Endothelial cell of umbilical vein (primary cell): ENCODE measurements at regions not wholly inside any gene's neighbourhood (a gene's known extent, or its start where the extent isn't known, plus 50 kb on each side); places are given as distances from the start of the nearest gene placed in this dataset.
A peak's percentile ranks its signal among the peaks of the same experiment; 100 is the strongest.

Experiments
- BruUV-seq: library from RNA; stranded (reverse); fragments of 400-500 nt; replicated peaks from 2 replicates; lab custom pipeline; 2021; lab: Mats Ljungman, UMichigan
- CTCF ChIA-PET: fragments of 300-600, 350-600 bp; sonication (Branson Sonifier 250); formaldehyde crosslinking; loops from one replicate; lab custom pipeline; 2021; ENCODE audit warnings: antibody characterized with exemption, inconsistent platforms; lab: Charles Lee
- POLR2A ChIA-PET: fragments of 300-600, 350-600 bp; sonication (Branson Sonifier 250); formaldehyde crosslinking; loops from one replicate; lab custom pipeline; 2021; ENCODE audit warnings: antibody characterized with exemption, inconsistent platforms; lab: Charles Lee
- DNase-seq: peaks from one replicate; pipeline ENCODE4 v3.0.0-alpha.2; 2011; ENCODE audit warnings: low read depth, low spot score
- FAIRE-seq: peaks from 2 replicates; lab custom pipeline; 2011; peaks lifted over from hg19 to GRCh38; lab: Jason Lieb, UNC
- H2AFZ ChIP-seq: 2 replicates; pipeline ENCODE4 v1.6.0; 2012; ENCODE audit warnings: low read depth, low read length, control low read depth, inconsistent platforms
- H3K27ac ChIP-seq: 2 replicates; pipeline ENCODE4 v1.5.1; 2011; ENCODE audit warnings: low read depth, mild to moderate bottlenecking, control low read depth, low read length, moderate library complexity; ENCODE audit not compliant: insufficient read depth
- H3K27me3 ChIP-seq, 2 experiments: 2 replicates each; pipeline versions ENCODE4 v1.6.0 to v1.6.1; 2011; ENCODE audit warnings: low read length in 2 of 2, mixed read lengths in 1 of 2; ENCODE audit not compliant: control insufficient read depth in 2 of 2, insufficient read depth in 2 of 2
- H3K36me3 ChIP-seq, 2 experiments: 2 replicates in 1 of 2; 3 replicates in 1 of 2; pipeline ENCODE4 v1.5.1; 2011; ENCODE audit warnings: low read length in 2 of 2, mild to moderate bottlenecking in 1 of 2, moderate library complexity in 1 of 2; ENCODE audit not compliant: control insufficient read depth in 2 of 2, insufficient read depth in 2 of 2; ENCODE audit errors: extremely low read depth in 1 of 2
- H3K4me1 ChIP-seq: 3 replicates; pipeline ENCODE4 v1.5.1; 2011; ENCODE audit warnings: mild to moderate bottlenecking, low read length; ENCODE audit not compliant: control insufficient read depth, insufficient read depth; ENCODE audit errors: extremely low read depth
- H3K4me2 ChIP-seq: 2 replicates; pipeline ENCODE4 v1.6.1; 2011; ENCODE audit warnings: low read length, control low read depth, mixed read lengths; ENCODE audit not compliant: insufficient read depth
- H3K4me3 ChIP-seq, 3 experiments: fragments of 200-600 bp in 1 of 3; sonication (generic), shearing (Covaris generic) in 1 of 3; replicated peaks in 1 of 3; 2 replicates each; pipeline ENCODE4 v1.5.1; 2011 to 2016; ENCODE audit warnings: control low read depth in 3 of 3, low read length in 3 of 3, mild to moderate bottlenecking in 2 of 3, inconsistent platforms in 1 of 3, low read depth in 1 of 3, moderate library complexity in 1 of 3; ENCODE audit not compliant: insufficient read depth in 1 of 3
- H3K79me2 ChIP-seq: 2 replicates; pipeline ENCODE4 v1.6.0; 2012; ENCODE audit warnings: low read length, inconsistent platforms; ENCODE audit not compliant: control insufficient read depth, insufficient read depth
- H3K9ac ChIP-seq: replicated peaks from 2 replicates; pipeline ENCODE3; 2011; ENCODE audit warnings: low read length, control low read depth; ENCODE audit not compliant: insufficient read depth; ENCODE audit errors: extremely low read depth
- H3K9me1 ChIP-seq: replicated peaks from 3 replicates; pipeline ENCODE4 v1.6.0; 2011; ENCODE audit warnings: mild to moderate bottlenecking, low read length; ENCODE audit not compliant: control insufficient read depth, insufficient read depth; ENCODE audit errors: extremely low read depth
- H3K9me3 ChIP-seq: replicated peaks from 2 replicates; pipeline ENCODE4 v1.5.1; 2012; ENCODE audit warnings: low read length, inconsistent platforms; ENCODE audit not compliant: control insufficient read depth, insufficient read depth
- H4K20me1 ChIP-seq: replicated peaks from 2 replicates; pipeline ENCODE3; 2011; ENCODE audit warnings: mild to moderate bottlenecking, low read length; ENCODE audit not compliant: control insufficient read depth, insufficient read depth; ENCODE audit errors: extremely low read depth
- CTCF ChIP-seq, 2 donors: IDR thresholded peaks; 1 replicate in 1 of 2; 2 replicates in 1 of 2; pipeline ENCODE4 v1.5.1; 2011; ENCODE audit warnings: low read length in 2 of 2, mild to moderate bottlenecking in 2 of 2, moderate library complexity in 2 of 2, control low read depth in 1 of 2, inconsistent platforms in 1 of 2, low read depth in 1 of 2; ENCODE audit not compliant: insufficient read depth in 1 of 2; ENCODE audit errors: extremely low read depth in 1 of 2
- EZH2 ChIP-seq: IDR thresholded peaks from 2 replicates; pipeline ENCODE4 v1.6.1; 2012; ENCODE audit warnings: borderline replicate concordance, low read depth, mild to moderate bottlenecking, moderate library complexity, low read length, inconsistent platforms; ENCODE audit not compliant: severe bottlenecking
- FOS ChIP-seq: IDR thresholded peaks from 2 replicates; pipeline ENCODE4 v1.6.1; 2011; ENCODE audit warnings: mild to moderate bottlenecking, low read length, moderate library complexity, borderline replicate concordance; ENCODE audit not compliant: insufficient read depth
- GATA2 ChIP-seq: IDR thresholded peaks from 2 replicates; pipeline ENCODE4 v1.7.0; 2011; ENCODE audit warnings: low read depth, mild to moderate bottlenecking, moderate library complexity, mixed read lengths, low read length; ENCODE audit not compliant: insufficient read length, insufficient read depth
- MAX ChIP-seq: IDR thresholded peaks from 2 replicates; pipeline ENCODE4 v1.6.1; 2011; ENCODE audit not compliant: insufficient read depth, insufficient read length
- POLR2AphosphoS5 ChIP-seq: IDR thresholded peaks from 2 replicates; pipeline ENCODE4 v1.6.1; 2012; ENCODE audit warnings: low read depth, mild to moderate bottlenecking, control low read depth, low read length, moderate library complexity; ENCODE audit not compliant: insufficient read depth
- dilution Hi-C: fragments of 300-500 bp; cut with MboI; formaldehyde crosslinking; loops from one replicate; pipeline ENCODE4 v1.15.0; 2019; ENCODE audit warnings: low sequenced_read_pairs; ENCODE audit not compliant: extremely low pct_ligation_motif_present
- intact Hi-C: fragments of 100-400 bp; cut with micrococcal nuclease; formaldehyde crosslinking; loops from one replicate; pipeline ENCODE4 v1.10.0; 2022

- dilution Hi-C loops: loop anchor here (25.0 kb wide), 1 partner anchor 150 kb away; no protein-coding TSS in a partner anchor
- Histone ChIP-seq H3K9me1 (no peaks in the 10 kb centered on the region), H3K4me3 (no peak overlapping the region), H3K27me3 (peaks cover 0 to 9% of the 10 kb centered on the region in 2 experiments), H3K4me2 (no peak overlapping the region), H3K27ac (no peak overlapping the region), H3K36me3 (no peaks in the 10 kb centered on the region), H3K9ac (no peak overlapping the region), H3K4me1 (no peaks in the 10 kb centered on the region), H4K20me1 (no peaks in the 10 kb centered on the region), H3K9me3 (no peaks in the 10 kb centered on the region), H3K79me2 (no peaks in the 10 kb centered on the region), H2AFZ (no peak overlapping the region)
- no peak for TF ChIP-seq POLR2AphosphoS5
- no peak for TF ChIP-seq EZH2
- peak; percentile 24 for TF ChIP-seq MAX
- TF ChIP-seq FOS: no peak
- no peak for TF ChIP-seq GATA2
- TF ChIP-seq CTCF (IDR thresholded peaks at IDR 0.05; ENCODE audit: extremely low read depth in 1 of 2, insufficient read depth in 1 of 2, low read depth in 1 of 2, low read length in 2 of 2): no peak
- DNase-seq (no peak), FAIRE-seq (no peak)
- ChIA-PET CTCF (no interaction called here), POLR2A (no interaction called here)
- BruUV-seq: no TSS peak
- intact Hi-C loops: no loop called here
These were observed 103.9 kb upstream of the SLC2A1 start for GRCh38 chr1:43062527-43063095.
